Fibroblast of lung (primary cell): ENCODE measurements at regions not wholly inside any gene's neighbourhood (a gene's known extent, or its start where the extent isn't known, plus 50 kb on each side); places are given as distances from the start of the nearest gene placed in this dataset.
A peak's percentile ranks its signal among the peaks of the same experiment; 100 is the strongest.

Experiments used
- DNase-seq, 2 donors: peaks; one replicate each; pipeline versions ENCODE4 v3.0.0 to v3.0.0-alpha.2; 2010; ENCODE audit warnings: low read depth in 2 of 2
- H2AFZ ChIP-seq: 2 replicates; pipeline ENCODE4 v1.5.1; 2012; ENCODE audit warnings: low read length, control low read depth, inconsistent platforms
- H3K27ac ChIP-seq: 2 replicates; pipeline ENCODE4 v1.5.1; 2011; ENCODE audit warnings: low read length, control low read depth; ENCODE audit not compliant: insufficient read depth
- H3K27me3 ChIP-seq: 2 replicates; pipeline ENCODE4 v1.5.1; 2011; ENCODE audit warnings: mild to moderate bottlenecking, low read length; ENCODE audit not compliant: control insufficient read depth, insufficient read depth
- H3K36me3 ChIP-seq: 2 replicates; pipeline ENCODE4 v1.5.1; 2011; ENCODE audit warnings: low read length; ENCODE audit not compliant: control insufficient read depth, insufficient read depth
- H3K4me1 ChIP-seq: 2 replicates; pipeline ENCODE4 v1.5.1; 2011; ENCODE audit warnings: low read length; ENCODE audit not compliant: control insufficient read depth, insufficient read depth; ENCODE audit errors: extremely low read depth
- H3K4me2 ChIP-seq: 2 replicates; pipeline ENCODE4 v1.5.1; 2011; ENCODE audit warnings: low read length, control low read depth; ENCODE audit not compliant: insufficient read depth; ENCODE audit errors: extremely low read depth
- H3K4me3 ChIP-seq, 4 experiments: fragments of 200-600 bp in 1 of 4; sonication (generic) in 1 of 4; replicated peaks in 1 of 4; 2 replicates each; pipeline ENCODE4 v1.5.1; 2011 to 2016; ENCODE audit warnings: low read length in 4 of 4, low read depth in 3 of 4, mild to moderate bottlenecking in 3 of 4, control low read depth in 2 of 4, inconsistent platforms in 1 of 4, mixed read lengths in 1 of 4; ENCODE audit not compliant: insufficient read depth in 1 of 4; ENCODE audit errors: control extremely low read depth in 1 of 4
- H3K79me2 ChIP-seq: 2 replicates; pipeline ENCODE4 v1.5.1; 2012; ENCODE audit warnings: mild to moderate bottlenecking, low read length, inconsistent platforms; ENCODE audit not compliant: control insufficient read depth, insufficient read depth
- H3K9ac ChIP-seq: 2 replicates; pipeline ENCODE4 v1.5.1; 2011; ENCODE audit warnings: mild to moderate bottlenecking, low read length, control low read depth; ENCODE audit not compliant: insufficient read depth
- H3K9me3 ChIP-seq: 2 replicates; pipeline ENCODE4 v1.5.1; 2012; ENCODE audit warnings: low read depth, low read length; ENCODE audit not compliant: control insufficient read depth, insufficient read depth
- H4K20me1 ChIP-seq: 2 replicates; pipeline ENCODE4 v1.5.1; 2011; ENCODE audit warnings: low read length; ENCODE audit not compliant: control insufficient read depth, insufficient read depth; ENCODE audit errors: extremely low read depth
- EZH2 ChIP-seq: IDR thresholded peaks from 2 replicates; pipeline ENCODE4 v1.5.1; 2012; ENCODE audit warnings: low read length, control low read depth, mild to moderate bottlenecking; ENCODE audit errors: missing control alignments
- TF ChIP-seq, protein P1 (sequence below), 2 donors: IDR thresholded peaks in 1 of 2; conservative IDR thresholded peaks in 1 of 2; 1 replicate in 1 of 2; 2 replicates in 1 of 2; pipeline ENCODE4 v1.5.1; 2011 to 2012; ENCODE audit warnings: low read length in 2 of 2, control low read depth in 1 of 2, inconsistent platforms in 1 of 2, low read depth in 1 of 2, mild to moderate bottlenecking in 1 of 2

DNA sequence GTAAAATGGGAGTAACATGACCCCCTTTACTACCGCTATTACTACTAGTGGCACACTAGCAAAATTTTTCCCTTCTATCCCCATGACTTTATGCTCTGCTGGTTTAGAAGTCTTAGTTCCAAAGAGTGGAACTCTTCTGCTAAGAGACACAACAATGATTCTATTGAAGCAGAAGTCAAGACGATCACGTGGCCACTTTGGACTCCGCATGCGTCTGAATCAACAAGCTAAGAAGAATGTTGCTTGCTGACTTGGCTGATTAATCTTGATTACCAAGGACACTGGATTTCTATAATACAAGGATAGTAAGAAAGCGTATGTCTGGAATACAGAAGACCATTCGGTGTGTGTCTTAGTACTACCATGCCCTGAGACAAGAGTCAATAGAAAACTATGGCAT, 244.7 kb upstream of the BTBD3 start:
- H3K79me2 ChIP-seq, result no peaks in the 10 kb centered on the region
- H3K36me3 ChIP-seq, result no peaks in the 10 kb centered on the region
- TF ChIP-seq, protein P1, sequence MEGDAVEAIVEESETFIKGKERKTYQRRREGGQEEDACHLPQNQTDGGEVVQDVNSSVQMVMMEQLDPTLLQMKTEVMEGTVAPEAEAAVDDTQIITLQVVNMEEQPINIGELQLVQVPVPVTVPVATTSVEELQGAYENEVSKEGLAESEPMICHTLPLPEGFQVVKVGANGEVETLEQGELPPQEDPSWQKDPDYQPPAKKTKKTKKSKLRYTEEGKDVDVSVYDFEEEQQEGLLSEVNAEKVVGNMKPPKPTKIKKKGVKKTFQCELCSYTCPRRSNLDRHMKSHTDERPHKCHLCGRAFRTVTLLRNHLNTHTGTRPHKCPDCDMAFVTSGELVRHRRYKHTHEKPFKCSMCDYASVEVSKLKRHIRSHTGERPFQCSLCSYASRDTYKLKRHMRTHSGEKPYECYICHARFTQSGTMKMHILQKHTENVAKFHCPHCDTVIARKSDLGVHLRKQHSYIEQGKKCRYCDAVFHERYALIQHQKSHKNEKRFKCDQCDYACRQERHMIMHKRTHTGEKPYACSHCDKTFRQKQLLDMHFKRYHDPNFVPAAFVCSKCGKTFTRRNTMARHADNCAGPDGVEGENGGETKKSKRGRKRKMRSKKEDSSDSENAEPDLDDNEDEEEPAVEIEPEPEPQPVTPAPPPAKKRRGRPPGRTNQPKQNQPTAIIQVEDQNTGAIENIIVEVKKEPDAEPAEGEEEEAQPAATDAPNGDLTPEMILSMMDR (conservative IDR thresholded peaks at IDR 0.05 in 1 of 2, IDR thresholded peaks at IDR 0.05 in 1 of 2; ENCODE audit: low read depth in 1 of 2, low read length in 2 of 2), result no peak
- TF ChIP-seq EZH2, result no peak
- no peaks in the 10 kb centered on the region for H3K9me3 ChIP-seq
- no peak overlapping the region for H3K9ac ChIP-seq
- no peak for DNase-seq
- H4K20me1 ChIP-seq, result no peaks in the 10 kb centered on the region
- no peak overlapping the region for H2AFZ ChIP-seq
- H3K27ac ChIP-seq, result no peak overlapping the region
- no peaks in the 10 kb centered on the region for H3K27me3 ChIP-seq
- H3K4me1 ChIP-seq, result no peaks in the 10 kb centered on the region
- no peak overlapping the region for H3K4me3 ChIP-seq
- H3K4me2 ChIP-seq, result no peak overlapping the region

DNA sequence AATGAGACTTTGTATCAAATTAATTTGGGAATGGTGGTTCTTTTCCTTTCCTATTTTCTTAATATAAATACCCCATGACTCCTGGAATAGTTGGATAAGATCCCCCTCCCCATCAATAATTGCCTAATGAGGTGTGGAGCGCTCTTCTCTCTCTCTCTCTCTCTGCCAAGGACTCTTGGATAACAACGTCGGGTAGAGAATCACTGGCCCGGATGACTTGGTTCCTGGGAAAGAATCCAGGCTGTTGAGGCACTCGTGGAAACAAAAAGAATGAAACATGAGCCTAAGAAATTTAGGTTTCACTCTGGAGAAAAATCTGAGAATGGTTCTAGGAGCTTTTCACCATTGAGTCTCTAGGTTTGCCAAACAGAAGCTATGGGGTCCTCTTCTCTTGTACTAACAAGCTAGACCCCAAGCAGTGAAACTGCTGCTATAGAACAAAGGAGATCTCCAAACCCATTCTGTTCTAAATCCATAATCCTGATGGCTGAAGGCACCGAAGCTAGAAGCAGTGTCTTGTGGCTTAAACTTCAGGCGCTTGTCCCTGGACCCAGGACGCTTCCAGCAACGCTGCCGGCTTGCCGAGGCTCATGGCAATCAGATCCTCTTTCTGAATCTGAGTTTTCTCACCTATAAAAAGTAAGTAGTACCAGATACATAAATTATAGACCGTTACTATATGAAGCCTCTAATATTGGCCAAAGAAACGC, 241.6 kb upstream of the BTBD3 start:
- Histone ChIP-seq H3K9me3 (no peaks in the 10 kb centered on the region), H2AFZ (no peak overlapping the region), H3K4me1 (no peaks in the 10 kb centered on the region), H3K4me3 (peak overlapping the region in 1 of 4 experiments; percentile 23), H3K4me2 (peak overlapping the region; percentile 4), H4K20me1 (no peaks in the 10 kb centered on the region), H3K27ac (no peak overlapping the region), H3K79me2 (no peaks in the 10 kb centered on the region), H3K27me3 (no peaks in the 10 kb centered on the region), H3K9ac (no peak overlapping the region), H3K36me3 (no peaks in the 10 kb centered on the region)
- no peak for TF ChIP-seq EZH2
- TF ChIP-seq, protein P1 (conservative IDR thresholded peaks at IDR 0.05 in 1 of 2, IDR thresholded peaks at IDR 0.05 in 1 of 2; ENCODE audit: low read depth in 1 of 2, low read length in 2 of 2), result no peak
- peak; percentile 0 to 38 for DNase-seq

DNA sequence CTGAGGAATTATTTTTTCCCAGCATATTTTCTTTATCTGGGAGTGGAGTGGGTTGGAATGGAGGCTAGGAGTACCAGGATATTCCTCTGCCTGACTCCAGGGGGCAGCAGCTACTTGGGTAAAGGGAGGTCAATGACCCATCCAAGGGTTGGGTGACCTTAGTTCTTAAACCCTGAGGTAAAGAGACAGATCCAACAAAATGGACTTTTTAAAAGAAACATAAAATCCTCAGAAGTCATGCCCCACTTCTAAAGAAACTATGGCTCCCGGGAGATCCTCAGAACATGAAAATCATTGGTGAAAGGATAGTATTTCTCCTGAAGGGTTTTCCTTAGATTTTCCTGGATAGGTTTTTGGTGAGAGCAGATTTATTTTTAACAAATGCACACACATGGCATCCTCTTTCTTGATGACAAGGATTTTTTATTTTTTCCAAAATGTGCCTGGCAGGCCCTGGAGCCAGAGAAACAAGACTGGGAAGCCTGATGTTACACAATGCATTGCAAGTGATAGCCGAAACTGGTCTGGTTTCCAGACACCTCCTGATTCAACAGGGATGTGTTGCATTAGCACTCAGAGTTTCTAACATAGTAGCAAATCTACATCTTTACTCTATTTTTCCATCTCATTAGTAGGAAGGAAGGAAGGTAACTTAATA, 240.9 kb upstream of the BTBD3 start:
- no peak for TF ChIP-seq EZH2
- TF ChIP-seq, protein P1 (conservative IDR thresholded peaks at IDR 0.05 in 1 of 2, IDR thresholded peaks at IDR 0.05 in 1 of 2; ENCODE audit: low read depth in 1 of 2, low read length in 2 of 2), result peak; percentile 82 to 97
- Histone ChIP-seq H3K9ac (no peak overlapping the region), H3K79me2 (no peaks in the 10 kb centered on the region), H3K9me3 (no peaks in the 10 kb centered on the region), H4K20me1 (no peaks in the 10 kb centered on the region), H3K4me3 (peak overlapping the region in 1 of 4 experiments; percentile 23), H3K36me3 (no peaks in the 10 kb centered on the region), H3K27ac (no peak overlapping the region), H3K4me2 (no peak overlapping the region), H2AFZ (no peak overlapping the region), H3K27me3 (no peaks in the 10 kb centered on the region), H3K4me1 (no peaks in the 10 kb centered on the region)
- peak; percentile 26 to 52 for DNase-seq
